DND-41 (cell line): ENCODE measurements at regions not wholly inside any gene's neighbourhood (a gene's known extent, or its start where the extent isn't known, plus 50 kb on each side); places are given as distances from the start of the nearest gene placed in this dataset.

Experiments used
- ATAC-seq: fragments of 200-7000 bp; cut with Tn5 transposase; 3 replicates; pipeline ENCODE4 v1.9.1; 2021; ENCODE audit warnings: low read depth; ENCODE audit not compliant: insufficient read depth
- DNase-seq: peaks from one replicate; pipeline ENCODE4 v3.0.0-alpha.2; 2020
- H2AFZ ChIP-seq: 2 replicates; pipeline ENCODE4 v1.6.0; 2012; ENCODE audit warnings: low read depth, low read length
- H3K27ac ChIP-seq: 2 replicates; pipeline ENCODE4 v1.5.1; 2012; ENCODE audit warnings: low read length, inconsistent platforms
- H3K27me3 ChIP-seq: fragments of 200-600 bp; sonication (generic); 2 replicates; pipeline ENCODE4 v1.6.0; 2012; ENCODE audit warnings: low read length, mild to moderate bottlenecking, inconsistent platforms; ENCODE audit not compliant: insufficient read depth, poor library complexity
- H3K36me3 ChIP-seq: 2 replicates; pipeline ENCODE4 v1.5.1; 2012; ENCODE audit warnings: low read length, inconsistent platforms; ENCODE audit not compliant: insufficient read depth
- H3K4me1 ChIP-seq: 2 replicates; pipeline ENCODE4 v1.5.1; 2012; ENCODE audit warnings: mild to moderate bottlenecking, low read length; ENCODE audit not compliant: insufficient read depth
- H3K4me2 ChIP-seq: 2 replicates; pipeline ENCODE4 v1.6.0; 2012; ENCODE audit warnings: mild to moderate bottlenecking, moderate library complexity, low read length, inconsistent platforms; ENCODE audit not compliant: insufficient read depth
- H3K4me3 ChIP-seq, 2 experiments: fragments of 200-600 bp in 1 of 2; shearing (Covaris generic) in 1 of 2; 2 replicates each; pipeline ENCODE4 v1.5.1; 2012 to 2016; ENCODE audit warnings: inconsistent platforms in 2 of 2, low read length in 2 of 2, mild to moderate bottlenecking in 2 of 2, low read depth in 1 of 2, moderate library complexity in 1 of 2
- H3K79me2 ChIP-seq: 2 replicates; pipeline ENCODE4 v1.6.0; 2012; ENCODE audit warnings: low read length, inconsistent platforms; ENCODE audit not compliant: insufficient read depth
- H3K9ac ChIP-seq: 2 replicates; pipeline ENCODE4 v1.6.0; 2012; ENCODE audit warnings: low read depth, mild to moderate bottlenecking, inconsistent platforms, low read length, moderate library complexity
- H3K9me3 ChIP-seq: 2 replicates; pipeline ENCODE4 v1.5.1; 2012; ENCODE audit warnings: low read length, moderate library complexity, mild to moderate bottlenecking, inconsistent platforms; ENCODE audit not compliant: insufficient read depth, severe bottlenecking
- H4K20me1 ChIP-seq: 2 replicates; pipeline ENCODE4 v1.6.0; 2012; ENCODE audit warnings: low read length; ENCODE audit not compliant: insufficient read depth
- EZH2 ChIP-seq: IDR thresholded peaks from 3 replicates; pipeline ENCODE4 v1.6.1; 2012; ENCODE audit warnings: borderline replicate concordance, low read depth, mild to moderate bottlenecking, moderate library complexity, low read length, inconsistent platforms; ENCODE audit not compliant: severe bottlenecking
- TF ChIP-seq, protein P1 (sequence below): IDR thresholded peaks from 2 replicates; pipeline ENCODE4 v1.5.1; 2012; ENCODE audit warnings: borderline replicate concordance, low read length, moderate library complexity, mild to moderate bottlenecking; ENCODE audit not compliant: poor library complexity, severe bottlenecking; ENCODE audit errors: extremely low read depth

DNA sequence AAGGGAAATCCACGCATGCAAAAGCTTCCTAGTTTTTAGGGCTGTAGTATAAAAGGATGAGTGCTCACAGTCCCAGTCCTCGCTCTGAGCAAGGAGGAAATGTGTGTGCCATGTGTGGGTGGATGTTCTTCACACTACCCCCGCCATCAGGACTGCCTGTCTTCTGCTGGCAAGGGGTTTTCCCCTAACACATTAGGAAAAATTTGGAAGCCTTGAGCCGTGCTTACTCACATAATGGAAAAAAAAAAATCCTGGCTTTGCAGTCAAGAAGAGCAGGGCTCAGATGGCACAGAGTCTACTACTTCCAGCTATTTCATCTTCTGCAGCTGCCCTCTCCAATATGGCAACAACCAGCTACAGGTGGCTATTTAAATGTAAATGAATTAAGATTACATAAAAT lies 363.1 kb downstream of the PLPP3 start:
- Histone ChIP-seq H4K20me1 (no peaks in the 10 kb centered on the region), H2AFZ (no peak overlapping the region), H3K9me3 (no peaks in the 10 kb centered on the region), H3K27ac (no peak overlapping the region), H3K4me3 (no peak overlapping the region), H3K4me1 (no peaks in the 10 kb centered on the region), H3K79me2 (no peaks in the 10 kb centered on the region), H3K27me3 (no peaks in the 10 kb centered on the region), H3K36me3 (no peaks in the 10 kb centered on the region), H3K9ac (no peak overlapping the region), H3K4me2 (no peak overlapping the region)
- ATAC-seq, result no peak
- DNase-seq, result no peak
- TF ChIP-seq EZH2, result no peak
- TF ChIP-seq, protein P1, sequence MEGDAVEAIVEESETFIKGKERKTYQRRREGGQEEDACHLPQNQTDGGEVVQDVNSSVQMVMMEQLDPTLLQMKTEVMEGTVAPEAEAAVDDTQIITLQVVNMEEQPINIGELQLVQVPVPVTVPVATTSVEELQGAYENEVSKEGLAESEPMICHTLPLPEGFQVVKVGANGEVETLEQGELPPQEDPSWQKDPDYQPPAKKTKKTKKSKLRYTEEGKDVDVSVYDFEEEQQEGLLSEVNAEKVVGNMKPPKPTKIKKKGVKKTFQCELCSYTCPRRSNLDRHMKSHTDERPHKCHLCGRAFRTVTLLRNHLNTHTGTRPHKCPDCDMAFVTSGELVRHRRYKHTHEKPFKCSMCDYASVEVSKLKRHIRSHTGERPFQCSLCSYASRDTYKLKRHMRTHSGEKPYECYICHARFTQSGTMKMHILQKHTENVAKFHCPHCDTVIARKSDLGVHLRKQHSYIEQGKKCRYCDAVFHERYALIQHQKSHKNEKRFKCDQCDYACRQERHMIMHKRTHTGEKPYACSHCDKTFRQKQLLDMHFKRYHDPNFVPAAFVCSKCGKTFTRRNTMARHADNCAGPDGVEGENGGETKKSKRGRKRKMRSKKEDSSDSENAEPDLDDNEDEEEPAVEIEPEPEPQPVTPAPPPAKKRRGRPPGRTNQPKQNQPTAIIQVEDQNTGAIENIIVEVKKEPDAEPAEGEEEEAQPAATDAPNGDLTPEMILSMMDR, result no peak

DNA sequence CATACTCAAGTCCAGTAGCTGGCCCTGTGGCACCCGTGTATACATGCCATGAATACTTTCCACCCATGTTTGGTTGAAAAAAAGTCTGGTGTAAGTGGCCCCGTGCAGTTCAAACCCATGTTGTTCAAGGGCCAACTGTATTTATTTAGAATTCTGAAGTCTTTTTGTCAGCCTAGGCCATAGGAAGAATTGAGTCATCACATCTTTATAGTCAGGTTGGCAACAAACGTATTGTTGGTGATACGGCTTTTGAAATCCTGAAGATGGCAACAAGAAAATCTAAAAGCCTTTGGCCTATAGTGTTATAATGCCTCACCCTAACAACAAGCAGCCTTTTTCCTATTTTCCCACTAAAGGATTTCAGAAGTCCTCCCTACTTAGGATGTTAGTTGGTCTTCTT lies 363.6 kb downstream of the PLPP3 start:
- Histone ChIP-seq H3K27me3 (no peaks in the 10 kb centered on the region), H3K36me3 (no peaks in the 10 kb centered on the region), H3K79me2 (no peaks in the 10 kb centered on the region), H3K4me2 (no peak overlapping the region), H3K27ac (no peak overlapping the region), H3K9ac (no peak overlapping the region), H4K20me1 (no peaks in the 10 kb centered on the region), H3K4me1 (no peaks in the 10 kb centered on the region), H3K4me3 (no peak overlapping the region), H3K9me3 (no peaks in the 10 kb centered on the region), H2AFZ (no peak overlapping the region)
- no peak for TF ChIP-seq EZH2
- TF ChIP-seq, protein P1, result no peak
- ATAC-seq (no peak), DNase-seq (no peak)

DNA sequence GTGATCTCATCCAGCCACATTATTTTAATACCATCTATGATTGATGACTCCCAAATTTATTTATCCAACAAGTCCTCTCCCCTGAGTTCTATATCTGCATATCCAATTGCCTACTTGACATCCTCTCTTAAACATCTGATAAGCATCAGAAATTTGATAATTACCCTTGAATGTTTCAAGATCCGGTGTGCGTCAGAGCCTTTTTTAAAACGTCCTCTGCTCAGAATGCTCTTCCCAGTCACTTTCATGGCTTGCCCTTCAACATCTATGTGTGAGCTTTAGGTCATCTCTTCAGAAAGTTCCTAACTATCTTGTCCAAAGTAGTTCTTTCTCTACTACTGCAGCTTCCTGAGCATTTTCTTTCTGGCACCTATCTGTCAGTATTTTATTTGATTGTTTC lies 364.3 kb downstream of the PLPP3 start:
- TF ChIP-seq, protein P1, result no peak
- TF ChIP-seq EZH2, result no peak
- DNase-seq (no peak), ATAC-seq (no peak)
- Histone ChIP-seq H3K4me1 (no peaks in the 10 kb centered on the region), H3K9ac (no peak overlapping the region), H3K27me3 (no peaks in the 10 kb centered on the region), H4K20me1 (no peaks in the 10 kb centered on the region), H3K4me3 (no peak overlapping the region), H3K79me2 (no peaks in the 10 kb centered on the region), H2AFZ (no peak overlapping the region), H3K4me2 (no peak overlapping the region), H3K9me3 (no peaks in the 10 kb centered on the region), H3K27ac (no peak overlapping the region), H3K36me3 (no peaks in the 10 kb centered on the region)

DNA sequence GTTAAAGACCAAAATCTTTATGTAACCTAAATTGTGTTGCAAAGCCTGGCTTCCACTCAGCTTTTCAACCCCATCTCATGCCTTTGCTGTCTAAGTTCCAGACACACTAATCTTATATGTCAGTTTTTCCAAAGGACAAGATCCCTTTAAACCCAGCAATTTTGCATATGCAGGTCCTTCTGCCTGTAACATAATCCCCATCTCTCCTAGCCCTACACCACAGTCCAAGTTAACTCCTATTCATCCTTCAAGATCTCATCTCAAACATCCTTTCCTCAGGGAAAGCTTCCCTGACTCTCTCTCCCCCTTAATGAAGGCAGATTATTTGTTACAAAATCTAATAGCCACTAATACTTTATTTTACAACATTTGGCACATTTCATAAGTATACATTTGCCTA lies 366.3 kb downstream of the PLPP3 start:
- Histone ChIP-seq H3K27ac (no peak overlapping the region), H3K9me3 (no peaks in the 10 kb centered on the region), H3K4me2 (no peak overlapping the region), H3K4me3 (no peak overlapping the region), H3K79me2 (no peaks in the 10 kb centered on the region), H4K20me1 (no peaks in the 10 kb centered on the region), H3K4me1 (no peaks in the 10 kb centered on the region), H3K27me3 (no peaks in the 10 kb centered on the region), H3K36me3 (no peaks in the 10 kb centered on the region), H3K9ac (no peak overlapping the region), H2AFZ (no peak overlapping the region)
- no peak for DNase-seq
- ATAC-seq, result no peak
- TF ChIP-seq EZH2, result no peak
- TF ChIP-seq, protein P1, result no peak
